ENCODE measurements at regions not wholly inside any gene's neighbourhood (a gene's known extent, or its start where the extent isn't known, plus 50 kb on each side); places are given as distances from the start of the nearest gene placed in this dataset.

DNA sequence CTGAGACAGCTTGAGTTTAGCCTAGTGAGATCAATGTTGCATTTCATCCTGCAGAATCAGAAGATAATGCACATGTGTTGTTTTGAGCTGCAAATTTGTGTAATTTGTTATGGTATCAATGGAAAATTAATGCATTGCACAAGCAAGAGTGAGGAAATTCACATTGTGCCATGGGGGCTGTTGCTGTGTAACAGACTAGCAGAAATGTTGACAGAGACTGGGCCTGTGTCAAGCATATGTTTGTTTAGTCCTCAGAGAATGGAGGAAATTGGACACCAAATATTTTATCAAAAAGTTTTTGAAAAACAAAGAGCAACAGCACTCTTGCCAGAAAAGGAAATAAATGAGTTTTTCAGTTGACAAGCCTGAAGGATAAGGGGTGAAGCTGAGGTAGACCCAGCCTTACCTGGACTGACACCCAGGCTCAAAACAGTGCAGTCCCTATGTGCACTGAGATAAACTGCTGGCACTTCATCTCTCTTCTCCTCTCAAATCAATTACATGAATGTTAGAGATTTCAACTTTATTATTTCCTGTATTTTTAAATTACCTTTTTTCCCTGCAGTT lies 1150.0 kb downstream of the FSCB start:
- no peak for TF ChIP-seq EP300 (IDR thresholded peaks at IDR 0.05)
- TF ChIP-seq, protein P1, sequence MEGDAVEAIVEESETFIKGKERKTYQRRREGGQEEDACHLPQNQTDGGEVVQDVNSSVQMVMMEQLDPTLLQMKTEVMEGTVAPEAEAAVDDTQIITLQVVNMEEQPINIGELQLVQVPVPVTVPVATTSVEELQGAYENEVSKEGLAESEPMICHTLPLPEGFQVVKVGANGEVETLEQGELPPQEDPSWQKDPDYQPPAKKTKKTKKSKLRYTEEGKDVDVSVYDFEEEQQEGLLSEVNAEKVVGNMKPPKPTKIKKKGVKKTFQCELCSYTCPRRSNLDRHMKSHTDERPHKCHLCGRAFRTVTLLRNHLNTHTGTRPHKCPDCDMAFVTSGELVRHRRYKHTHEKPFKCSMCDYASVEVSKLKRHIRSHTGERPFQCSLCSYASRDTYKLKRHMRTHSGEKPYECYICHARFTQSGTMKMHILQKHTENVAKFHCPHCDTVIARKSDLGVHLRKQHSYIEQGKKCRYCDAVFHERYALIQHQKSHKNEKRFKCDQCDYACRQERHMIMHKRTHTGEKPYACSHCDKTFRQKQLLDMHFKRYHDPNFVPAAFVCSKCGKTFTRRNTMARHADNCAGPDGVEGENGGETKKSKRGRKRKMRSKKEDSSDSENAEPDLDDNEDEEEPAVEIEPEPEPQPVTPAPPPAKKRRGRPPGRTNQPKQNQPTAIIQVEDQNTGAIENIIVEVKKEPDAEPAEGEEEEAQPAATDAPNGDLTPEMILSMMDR (IDR thresholded peaks at IDR 0.05), result no peak

Data from gastroesophageal sphincter (tissue), 3 donors.